ENCODE measurements at regions not wholly inside any gene's neighbourhood (a gene's known extent, or its start where the extent isn't known, plus 50 kb on each side); places are given as distances from the start of the nearest gene placed in this dataset.

DNA sequence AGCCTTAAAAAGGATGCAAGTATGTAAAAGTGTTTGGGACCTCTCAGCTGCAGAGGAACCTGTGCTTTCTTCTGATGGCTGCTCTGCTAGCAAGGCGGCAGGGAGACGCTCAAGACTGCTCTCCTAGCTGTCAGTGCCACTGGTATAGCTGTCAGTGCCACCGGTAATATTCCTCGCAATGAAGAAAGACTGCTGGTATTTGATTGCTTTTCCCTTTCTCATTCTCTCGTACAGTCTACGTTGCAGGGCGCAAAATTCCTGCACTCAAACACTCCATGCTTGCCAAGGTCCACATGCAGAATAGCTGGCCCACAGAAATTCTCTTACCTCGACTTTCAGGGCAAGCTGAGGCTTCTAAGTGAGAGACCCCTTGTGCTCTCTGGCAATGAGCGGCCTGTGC, 432.6 kb upstream of the KLF6 start:
- TF ChIP-seq YY1 (IDR thresholded peaks at IDR 0.05; ENCODE audit: low read depth) = no peak
- TF ChIP-seq TAF1 (IDR thresholded peaks at IDR 0.05; ENCODE audit: low read depth) = no peak
- TF ChIP-seq CEBPB (IDR thresholded peaks at IDR 0.05) = no peak
- no peak for TF ChIP-seq CREB1 (IDR thresholded peaks at IDR 0.05; ENCODE audit: low read depth)

All from Ishikawa (cell line).